Tibial nerve (tissue), 4 donors: ENCODE measurements at regions not wholly inside any gene's neighbourhood (a gene's known extent, or its start where the extent isn't known, plus 50 kb on each side); places are given as distances from the start of the nearest gene placed in this dataset.
A peak's percentile ranks its signal among the peaks of the same experiment; 100 is the strongest.

Source experiments
- EP300 ChIP-seq, 2 donors: sonication (generic); formaldehyde crosslinking; IDR thresholded peaks; one replicate each; pipeline ENCODE4 v1.6.1; 2017; ENCODE audit warnings: antibody characterized with exemption in 2 of 2, mild to moderate bottlenecking in 1 of 2
- POLR2A ChIP-seq, 2 donors: fragments of 450-650 bp; IDR thresholded peaks; one replicate each; pipeline ENCODE4 v1.6.1; 2017; ENCODE audit warnings: antibody characterized with exemption in 2 of 2, mild to moderate bottlenecking in 2 of 2, moderate library complexity in 2 of 2
- TF ChIP-seq, protein P1 (sequence below), 5 experiments: fragments of 200-600 bp in 3 of 5; fragments of 450-650 bp in 2 of 5; sonication (generic) in 3 of 5; IDR thresholded peaks; one replicate each; pipeline ENCODE4 v1.5.1; 2016 to 2019; ENCODE audit warnings: antibody characterized with exemption in 5 of 5, mild to moderate bottlenecking in 3 of 5, moderate library complexity in 2 of 5

DNA sequence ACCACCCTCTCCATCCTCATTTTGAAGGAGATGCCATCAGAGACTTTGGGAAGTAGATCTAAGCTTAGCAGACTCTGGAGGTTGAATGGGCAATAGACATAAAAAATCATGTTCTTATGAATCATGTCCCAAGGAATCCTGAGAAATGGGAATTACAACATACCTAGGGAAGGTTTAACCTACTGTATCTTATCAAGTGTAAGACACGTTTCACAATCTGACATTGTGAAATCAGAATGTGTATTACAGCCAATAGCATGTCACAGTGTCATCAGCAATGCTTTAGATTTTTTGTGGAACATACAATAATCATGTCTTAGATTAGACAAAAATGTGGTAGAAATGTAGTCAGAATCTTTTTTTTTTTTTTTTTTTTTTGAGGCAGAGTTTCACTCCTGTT, 332.4 kb upstream of the TLE3 start:
- TF ChIP-seq, protein P1, sequence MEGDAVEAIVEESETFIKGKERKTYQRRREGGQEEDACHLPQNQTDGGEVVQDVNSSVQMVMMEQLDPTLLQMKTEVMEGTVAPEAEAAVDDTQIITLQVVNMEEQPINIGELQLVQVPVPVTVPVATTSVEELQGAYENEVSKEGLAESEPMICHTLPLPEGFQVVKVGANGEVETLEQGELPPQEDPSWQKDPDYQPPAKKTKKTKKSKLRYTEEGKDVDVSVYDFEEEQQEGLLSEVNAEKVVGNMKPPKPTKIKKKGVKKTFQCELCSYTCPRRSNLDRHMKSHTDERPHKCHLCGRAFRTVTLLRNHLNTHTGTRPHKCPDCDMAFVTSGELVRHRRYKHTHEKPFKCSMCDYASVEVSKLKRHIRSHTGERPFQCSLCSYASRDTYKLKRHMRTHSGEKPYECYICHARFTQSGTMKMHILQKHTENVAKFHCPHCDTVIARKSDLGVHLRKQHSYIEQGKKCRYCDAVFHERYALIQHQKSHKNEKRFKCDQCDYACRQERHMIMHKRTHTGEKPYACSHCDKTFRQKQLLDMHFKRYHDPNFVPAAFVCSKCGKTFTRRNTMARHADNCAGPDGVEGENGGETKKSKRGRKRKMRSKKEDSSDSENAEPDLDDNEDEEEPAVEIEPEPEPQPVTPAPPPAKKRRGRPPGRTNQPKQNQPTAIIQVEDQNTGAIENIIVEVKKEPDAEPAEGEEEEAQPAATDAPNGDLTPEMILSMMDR (IDR thresholded peaks at IDR 0.05): no peak
- TF ChIP-seq POLR2A (IDR thresholded peaks at IDR 0.05): no peak
- TF ChIP-seq EP300 (IDR thresholded peaks at IDR 0.05): peak in 1 of 2 donors; percentile 29
